ENCODE measurements at regions not wholly inside any gene's neighbourhood (a gene's known extent, or its start where the extent isn't known, plus 50 kb on each side); places are given as distances from the start of the nearest gene placed in this dataset.

DNA sequence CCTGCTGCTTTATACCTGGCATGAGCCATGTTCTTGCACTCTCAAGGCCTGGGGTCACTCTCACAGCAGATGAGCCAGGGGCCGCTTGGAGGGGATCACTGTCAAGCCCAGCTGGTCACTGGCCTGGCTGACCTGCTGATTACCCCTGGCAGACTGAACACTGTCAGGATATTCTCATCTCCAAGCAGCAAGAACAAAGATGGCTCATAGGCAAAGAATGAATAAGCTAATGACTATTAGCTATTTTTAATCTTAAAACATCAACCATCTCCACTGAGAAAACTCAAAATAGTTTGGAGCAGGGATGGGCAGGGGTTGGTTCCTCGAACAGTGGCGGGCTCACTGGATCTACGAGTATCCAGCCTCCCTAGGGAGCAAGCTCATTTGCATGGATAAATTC, 64.4 kb upstream of the ACAN start:
- TF ChIP-seq, protein P1, sequence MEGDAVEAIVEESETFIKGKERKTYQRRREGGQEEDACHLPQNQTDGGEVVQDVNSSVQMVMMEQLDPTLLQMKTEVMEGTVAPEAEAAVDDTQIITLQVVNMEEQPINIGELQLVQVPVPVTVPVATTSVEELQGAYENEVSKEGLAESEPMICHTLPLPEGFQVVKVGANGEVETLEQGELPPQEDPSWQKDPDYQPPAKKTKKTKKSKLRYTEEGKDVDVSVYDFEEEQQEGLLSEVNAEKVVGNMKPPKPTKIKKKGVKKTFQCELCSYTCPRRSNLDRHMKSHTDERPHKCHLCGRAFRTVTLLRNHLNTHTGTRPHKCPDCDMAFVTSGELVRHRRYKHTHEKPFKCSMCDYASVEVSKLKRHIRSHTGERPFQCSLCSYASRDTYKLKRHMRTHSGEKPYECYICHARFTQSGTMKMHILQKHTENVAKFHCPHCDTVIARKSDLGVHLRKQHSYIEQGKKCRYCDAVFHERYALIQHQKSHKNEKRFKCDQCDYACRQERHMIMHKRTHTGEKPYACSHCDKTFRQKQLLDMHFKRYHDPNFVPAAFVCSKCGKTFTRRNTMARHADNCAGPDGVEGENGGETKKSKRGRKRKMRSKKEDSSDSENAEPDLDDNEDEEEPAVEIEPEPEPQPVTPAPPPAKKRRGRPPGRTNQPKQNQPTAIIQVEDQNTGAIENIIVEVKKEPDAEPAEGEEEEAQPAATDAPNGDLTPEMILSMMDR (IDR thresholded peaks at IDR 0.05), result no peak
- TF ChIP-seq POLR2AphosphoS5 (IDR thresholded peaks at IDR 0.05) (no peak), POLR2A (IDR thresholded peaks at IDR 0.05) (no peak), EP300 (IDR thresholded peaks at IDR 0.05) (no peak)

Data from suprapubic skin (tissue), 4 donors.